Stimulated activated CD4-positive, alpha-beta T cell treated with anti-CD3 and anti-CD28 coated beads, Interleukin-4, amount 100 ng/mL, for 48 hours (primary cell): ENCODE measurements at regions not wholly inside any gene's neighbourhood (a gene's known extent, or its start where the extent isn't known, plus 50 kb on each side); places are given as distances from the start of the nearest gene placed in this dataset.

Experiments used
- DNase-seq, 2 donors: peaks; one replicate each; pipeline ENCODE4 v3.0.0-alpha.2; 2020; ENCODE audit warnings: low read depth in 2 of 2

GRCh38 chr9:28730111-28730510 lies 1156.8 kb upstream of the C9orf72 start:
- no peak for DNase-seq

GRCh38 chr9:28735738-28736342 lies 1162.6 kb upstream of the C9orf72 start:
- DNase-seq: no peak

- no peak for DNase-seq
These were observed 1168.2 kb upstream of the C9orf72 start for GRCh38 chr9:28741459-28741858.

- no peak for DNase-seq
These were observed 1174.2 kb upstream of the C9orf72 start for GRCh38 chr9:28747351-28747985.

GRCh38 chr9:28750136-28750535 lies 1176.9 kb upstream of the C9orf72 start:
- no peak for DNase-seq

- DNase-seq: no peak
These were observed 1185.1 kb upstream of the C9orf72 start for GRCh38 chr9:28758341-28758740.

- no peak for DNase-seq
These were observed 1185.7 kb upstream of the C9orf72 start for GRCh38 chr9:28758971-28759370.

GRCh38 chr9:28762167-28762566 lies 1188.9 kb upstream of the C9orf72 start:
- DNase-seq: no peak

GRCh38 chr9:28764532-28764931 lies 1191.3 kb upstream of the C9orf72 start:
- no peak for DNase-seq

- DNase-seq: no peak
These were observed 1196.9 kb upstream of the C9orf72 start for GRCh38 chr9:28770226-28770625.

GRCh38 chr9:28770827-28771226 lies 1197.5 kb upstream of the C9orf72 start:
- DNase-seq: no peak

- no peak for DNase-seq
These were observed 1201.4 kb upstream of the C9orf72 start for GRCh38 chr9:28774433-28775235.

GRCh38 chr9:28779243-28779642 lies 1206.0 kb upstream of the C9orf72 start:
- DNase-seq: no peak

- no peak for DNase-seq
These were observed 1208.2 kb upstream of the C9orf72 start for GRCh38 chr9:28781481-28781880.

GRCh38 chr9:28782630-28783029 lies 1209.3 kb upstream of the C9orf72 start:
- DNase-seq: no peak

- no peak for DNase-seq
These were observed 1219.4 kb upstream of the C9orf72 start for GRCh38 chr9:28792716-28793115.

GRCh38 chr9:28799876-28800275 lies 1226.6 kb upstream of the C9orf72 start:
- DNase-seq: no peak

- DNase-seq: no peak
These were observed 1228.0 kb upstream of the C9orf72 start for GRCh38 chr9:28801144-28801799.

GRCh38 chr9:28805197-28805596 lies 1231.9 kb upstream of the C9orf72 start:
- DNase-seq: no peak

- DNase-seq: no peak
These were observed 1234.8 kb upstream of the C9orf72 start for GRCh38 chr9:28808042-28808441.

GRCh38 chr9:28810388-28811075 lies 1237.3 kb upstream of the C9orf72 start:
- DNase-seq: no peak

- no peak for DNase-seq
These were observed 1247.5 kb upstream of the C9orf72 start for GRCh38 chr9:28820741-28821140.
